HG03139 (cell line): ENCODE measurements at regions not wholly inside any gene's neighbourhood (a gene's known extent, or its start where the extent isn't known, plus 50 kb on each side); places are given as distances from the start of the nearest gene placed in this dataset.
A peak's percentile ranks its signal among the peaks of the same experiment; 100 is the strongest.
"Not testable (repeated sequence)": the region's sequence is repeated elsewhere in the genome, so short reads cannot be mapped to it uniquely, and the experiment has no call there.

Experiments
- ATAC-seq: cut with Tn5 transposase; IDR thresholded peaks from one replicate; pipeline ENCODE4 v1.9.1; 2021; ENCODE audit not compliant: unreplicated experiment

- ATAC-seq, result not testable (repeated sequence)
Observed at GRCh38 chr4:18159117-18159912, 137.8 kb upstream of the LCORL start.

DNA sequence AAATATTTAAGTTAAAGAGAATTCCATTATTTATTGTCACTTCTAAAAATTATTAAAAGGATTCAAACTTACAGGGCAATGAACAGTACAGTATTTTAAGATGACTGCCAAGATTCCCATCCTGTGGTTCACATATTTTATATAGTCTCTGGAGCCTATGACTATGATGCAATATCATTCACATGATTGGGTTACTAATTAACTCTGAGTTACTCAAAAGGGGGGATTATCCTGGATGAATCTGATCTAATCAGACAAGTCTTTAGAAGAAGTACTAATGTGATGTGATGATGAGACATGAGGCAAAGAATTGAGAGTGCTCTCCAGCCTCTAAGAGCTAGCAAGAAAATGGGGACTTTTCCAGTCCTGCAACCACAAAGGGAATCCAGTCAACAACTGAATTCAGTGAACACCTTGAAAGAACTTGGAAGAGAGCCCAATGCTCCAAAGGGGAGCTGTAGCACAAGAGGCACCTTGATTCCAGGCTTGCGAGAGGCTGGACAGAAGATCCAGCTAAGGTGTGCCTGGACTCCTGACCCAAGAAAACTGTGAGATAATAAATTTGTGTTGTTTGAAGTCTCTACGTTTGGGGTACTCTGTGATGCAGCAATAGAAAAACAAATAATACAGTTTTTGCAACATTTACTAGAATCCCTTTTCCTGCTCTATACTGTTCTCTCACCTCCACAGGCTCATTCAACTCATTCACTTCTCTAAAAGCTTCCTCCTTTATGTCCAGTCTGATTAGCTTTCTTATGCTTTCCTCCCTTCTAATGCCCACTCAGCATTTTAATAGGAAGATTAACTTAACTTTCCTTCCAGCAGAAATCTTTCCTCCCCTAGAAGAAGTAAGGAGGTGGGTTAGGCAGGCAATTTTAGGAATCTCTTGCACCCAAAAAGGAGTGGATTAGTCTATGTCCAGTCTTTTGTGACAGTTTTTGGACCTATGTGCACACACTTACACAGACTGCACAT is 133.8 kb upstream of the LCORL start:
- ATAC-seq, result no peak

GRCh38 chr4:18138076-18138665 is 116.6 kb upstream of the LCORL start:
- ATAC-seq, result no peak

DNA sequence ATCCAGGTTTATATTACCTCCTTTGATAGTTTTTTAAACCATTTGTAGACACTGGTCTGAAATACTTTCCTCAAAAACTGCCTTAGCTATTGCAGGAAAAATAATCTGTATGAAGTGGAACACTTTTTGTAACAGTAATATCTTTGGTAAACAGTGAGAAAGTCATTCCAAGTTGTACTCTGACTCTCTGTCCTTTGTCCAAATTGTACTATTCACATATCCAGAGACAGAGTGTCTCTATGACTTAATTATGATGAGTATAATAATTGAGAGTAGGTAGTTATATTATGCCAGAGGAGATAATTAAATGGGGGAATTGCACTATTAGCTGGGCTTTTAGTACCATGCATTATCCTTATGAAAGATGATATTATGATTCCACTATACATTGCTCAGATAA is 112.6 kb upstream of the LCORL start:
- no peak for ATAC-seq

DNA sequence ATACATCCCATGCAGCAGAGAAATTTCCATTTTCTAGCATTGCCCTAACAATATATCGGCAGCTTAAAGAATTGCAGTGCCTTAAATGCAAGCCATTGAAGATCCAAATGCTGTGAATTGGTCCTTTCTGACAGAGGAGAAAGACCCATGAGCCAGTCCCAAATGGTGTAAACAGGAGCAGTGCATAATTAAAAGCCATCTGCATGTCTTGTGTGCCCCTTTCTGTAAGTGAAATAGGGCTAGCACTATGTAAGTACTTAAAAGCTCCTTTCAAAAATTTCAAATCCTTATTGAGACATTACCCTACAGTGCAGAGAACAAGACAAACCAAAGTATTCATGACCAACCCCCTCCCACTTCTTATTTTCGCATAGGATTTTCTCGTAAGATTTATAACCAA is 108.7 kb upstream of the LCORL start:
- ATAC-seq, result no peak

GRCh38 chr4:18128241-18128640 is 106.7 kb upstream of the LCORL start:
- no peak for ATAC-seq

DNA sequence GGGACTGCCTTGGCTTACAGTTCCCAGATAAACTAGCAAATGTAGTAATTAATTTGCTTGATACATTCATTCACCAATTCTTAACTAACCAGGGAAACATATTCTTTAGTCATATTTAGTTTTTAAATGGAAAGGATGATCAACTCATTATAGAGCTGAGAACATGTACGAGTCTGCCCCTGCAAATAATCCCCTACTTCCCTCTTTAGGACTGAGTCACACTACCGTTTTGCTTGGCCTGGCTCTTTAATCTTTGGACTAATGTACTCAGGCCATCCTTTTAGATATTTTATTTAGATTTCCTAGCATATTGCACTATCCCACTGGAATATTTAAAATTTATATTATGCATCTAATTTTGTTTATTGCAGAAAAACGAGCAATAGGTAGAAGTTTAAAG is 105.5 kb upstream of the LCORL start:
- no peak for ATAC-seq

GRCh38 chr4:18113710-18114331 is 92.3 kb upstream of the LCORL start:
- ATAC-seq, result no peak

DNA sequence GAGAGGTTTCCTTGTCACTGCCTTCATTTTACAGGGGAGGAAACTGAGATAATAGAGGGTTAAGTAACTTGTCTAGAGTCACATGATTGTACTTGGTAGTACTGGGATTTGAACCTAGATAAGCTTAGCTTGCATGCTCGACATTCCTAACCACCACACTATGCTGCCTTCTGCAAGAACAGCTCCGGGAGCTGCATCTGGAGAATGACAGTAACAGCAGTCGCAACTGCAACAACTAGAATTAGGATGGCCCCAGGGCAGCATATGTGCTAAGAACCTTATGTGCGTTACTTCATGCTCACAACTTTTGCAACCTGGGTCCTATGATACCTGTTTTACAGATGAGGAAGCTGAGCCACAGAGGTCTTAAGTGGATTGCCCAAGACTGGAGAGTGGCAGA is 89.5 kb upstream of the LCORL start:
- no peak for ATAC-seq

- ATAC-seq, result no peak
Observed at GRCh38 chr4:18110099-18110498, 88.5 kb upstream of the LCORL start.

DNA sequence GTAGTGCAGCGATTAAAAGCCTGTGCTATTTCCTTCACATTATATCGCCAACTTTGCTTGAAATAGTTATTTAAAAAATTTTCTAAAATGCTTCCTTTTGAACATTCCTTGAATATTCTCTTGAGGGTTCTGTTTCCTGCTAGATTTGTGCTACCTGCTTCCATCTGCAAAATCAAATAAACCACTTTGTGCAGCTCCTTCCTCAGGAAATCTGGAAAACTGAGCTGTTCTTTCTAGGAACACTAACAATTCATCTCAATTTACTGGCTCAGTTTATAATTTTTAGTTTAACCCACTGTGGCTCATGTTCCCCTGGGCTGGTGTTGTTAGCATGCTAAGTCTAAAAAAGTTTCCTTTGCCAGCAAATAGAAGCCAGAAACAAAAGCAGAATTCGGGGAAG is 88.1 kb upstream of the LCORL start:
- ATAC-seq, result no peak

DNA sequence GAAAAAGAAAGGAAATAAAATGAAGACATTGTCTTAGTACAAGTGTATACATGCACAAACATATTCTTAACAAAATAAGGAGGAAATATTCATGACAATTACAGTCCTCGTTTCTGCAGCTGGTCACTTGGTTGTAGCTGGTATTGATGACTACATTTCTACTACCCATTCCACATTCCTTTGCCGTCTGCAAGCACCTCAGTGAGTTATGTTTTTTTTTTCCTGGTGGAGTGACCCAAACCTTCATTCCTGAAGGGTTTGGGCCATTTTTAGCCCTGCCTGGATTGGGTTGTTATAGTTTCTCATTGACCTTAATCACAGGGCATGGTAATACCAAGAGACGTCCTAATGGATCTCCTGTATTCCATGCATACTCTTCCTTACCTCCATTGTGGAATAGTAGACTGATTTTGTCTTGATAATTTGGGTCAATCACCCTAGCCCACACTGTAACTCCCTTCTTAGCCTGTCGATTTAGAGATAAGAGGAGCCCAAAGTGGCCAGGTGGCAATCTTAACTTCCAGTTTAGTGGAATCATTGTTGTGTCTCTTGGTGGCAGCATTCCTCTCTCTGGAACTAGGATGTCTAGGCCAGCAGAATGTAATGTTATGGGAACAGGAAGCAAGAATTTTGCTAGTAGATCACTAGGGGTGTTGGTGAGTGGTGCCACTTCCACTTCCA is 86.4 kb upstream of the LCORL start:
- ATAC-seq, result not testable (repeated sequence)

DNA sequence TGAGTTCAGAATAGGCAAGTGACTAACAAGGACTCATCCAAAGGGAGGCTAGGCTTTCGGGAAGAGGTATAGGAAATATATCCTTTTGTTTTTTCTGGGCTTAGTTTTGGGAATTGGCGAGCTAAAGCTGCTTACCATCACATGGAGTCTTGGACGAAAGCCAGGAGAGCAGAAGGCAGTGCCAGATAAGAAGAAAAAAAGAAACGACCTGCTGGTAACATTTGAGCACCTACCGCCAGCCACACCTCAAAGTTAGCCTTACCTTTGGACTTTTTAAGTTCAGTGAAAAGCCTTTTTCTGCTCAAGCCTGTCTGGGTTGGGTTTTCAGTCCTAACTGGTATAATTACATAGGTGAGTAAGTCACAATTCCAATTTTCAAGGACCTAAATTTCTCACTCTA is 85.1 kb upstream of the LCORL start:
- no peak for ATAC-seq

- ATAC-seq, result peak; percentile 70
Observed at GRCh38 chr4:18105030-18106011, 83.8 kb upstream of the LCORL start.

- ATAC-seq, result no peak
Observed at GRCh38 chr4:18103876-18104605, 82.5 kb upstream of the LCORL start.

DNA sequence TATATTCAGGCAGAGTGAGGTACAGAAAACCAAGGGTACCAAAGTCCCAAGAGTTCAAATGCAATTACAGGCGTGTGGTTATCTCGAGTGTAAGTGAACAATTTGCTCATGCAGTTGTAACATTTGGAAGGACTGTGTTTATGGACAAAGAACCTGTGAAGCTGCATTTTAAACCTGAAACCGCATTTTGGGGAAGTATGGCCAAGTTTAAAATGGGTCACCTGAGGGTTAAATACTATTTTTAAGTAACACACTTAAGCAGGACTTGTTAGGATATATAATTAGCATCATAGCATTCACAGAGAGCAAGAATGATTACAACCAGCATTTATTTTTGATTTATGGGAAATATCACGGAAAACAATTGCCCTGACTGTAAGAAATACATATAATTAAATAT is 79.1 kb upstream of the LCORL start:
- no peak for ATAC-seq

- not testable (repeated sequence) for ATAC-seq
Observed at GRCh38 chr4:18090447-18090846, 68.9 kb upstream of the LCORL start.

GRCh38 chr4:18082236-18082635 is 60.7 kb upstream of the LCORL start:
- no peak for ATAC-seq

- ATAC-seq, result no peak
Observed at GRCh38 chr4:18081708-18082107, 60.2 kb upstream of the LCORL start.
